OCI-LY3 (cell line): ENCODE measurements at regions not wholly inside any gene's neighbourhood (a gene's known extent, or its start where the extent isn't known, plus 50 kb on each side); places are given as distances from the start of the nearest gene placed in this dataset.

Source experiments
- H2AFZ ChIP-seq: fragments of 200-600, 300-600 bp; shearing (Covaris generic); 2 replicates; pipeline ENCODE4 v1.6.0; 2014; ENCODE audit warnings: antibody characterized with exemption, low read depth, low read length
- H3K27ac ChIP-seq: fragments of 200-600, 300-600 bp; sonication (generic); 2 replicates; pipeline ENCODE4 v1.5.1; 2014; ENCODE audit warnings: mild to moderate bottlenecking, low read length, moderate library complexity, mixed read lengths
- H3K27me3 ChIP-seq: fragments of 200-600, 300-600 bp; sonication (generic); 2 replicates; pipeline ENCODE4 v1.6.1; 2014; ENCODE audit warnings: low read depth, low read length, mixed read lengths
- H3K36me3 ChIP-seq: fragments of 200-600, 300-600 bp; sonication (generic); replicated peaks from 2 replicates; pipeline ENCODE3; 2014; ENCODE audit warnings: low read depth, low read length, mixed read lengths
- H3K4me1 ChIP-seq: fragments of 300-600, 200-600 bp; sonication (generic); 2 replicates; pipeline ENCODE4 v1.6.1; 2014; ENCODE audit warnings: low read length, mixed read lengths
- H3K4me2 ChIP-seq: fragments of 200-600, 300-600 bp; sonication (generic); 2 replicates; pipeline ENCODE4 v1.6.1; 2014; ENCODE audit warnings: low read length, mixed read lengths
- H3K4me3 ChIP-seq: fragments of 300-600, 200-600 bp; sonication (generic); 2 replicates; pipeline ENCODE4 v1.5.1; 2014; ENCODE audit warnings: antibody characterized with exemption, mild to moderate bottlenecking, low read length, moderate library complexity
- H3K79me2 ChIP-seq: fragments of 300-600, 200-600 bp; shearing (Covaris generic); 2 replicates; pipeline ENCODE4 v1.6.1; 2014; ENCODE audit warnings: mild to moderate bottlenecking, low read length, mixed read lengths
- H3K9ac ChIP-seq: fragments of 300-600, 200-600 bp; shearing (Covaris generic); 2 replicates; pipeline ENCODE4 v1.6.0; 2014; ENCODE audit warnings: mild to moderate bottlenecking, low read length, moderate library complexity
- H3K9me3 ChIP-seq: fragments of 200-600, 300-600 bp; shearing (Covaris generic); 2 replicates; pipeline ENCODE4 v1.6.1; 2014; ENCODE audit warnings: low read length, mixed read lengths; ENCODE audit not compliant: insufficient read depth
- H4K20me1 ChIP-seq: fragments of 200-600, 300-600 bp; sonication (generic); 2 replicates; pipeline ENCODE4 v1.6.1; 2016; ENCODE audit warnings: low read length, mixed read lengths; ENCODE audit not compliant: insufficient read depth
- EZH2phosphoT487 ChIP-seq: fragments of 200-600 bp; shearing (Covaris generic); IDR thresholded peaks from 2 replicates; pipeline ENCODE4 v1.6.1; 2018; ENCODE audit warnings: antibody characterized with exemption, mixed run types, low read depth
- TF ChIP-seq, protein P1 (sequence below): fragments of 200-600, 300-600 bp; sonication (generic); IDR thresholded peaks from 2 replicates; pipeline ENCODE4 v1.5.1; 2014; ENCODE audit warnings: antibody characterized with exemption, low read length, low read depth

DNA sequence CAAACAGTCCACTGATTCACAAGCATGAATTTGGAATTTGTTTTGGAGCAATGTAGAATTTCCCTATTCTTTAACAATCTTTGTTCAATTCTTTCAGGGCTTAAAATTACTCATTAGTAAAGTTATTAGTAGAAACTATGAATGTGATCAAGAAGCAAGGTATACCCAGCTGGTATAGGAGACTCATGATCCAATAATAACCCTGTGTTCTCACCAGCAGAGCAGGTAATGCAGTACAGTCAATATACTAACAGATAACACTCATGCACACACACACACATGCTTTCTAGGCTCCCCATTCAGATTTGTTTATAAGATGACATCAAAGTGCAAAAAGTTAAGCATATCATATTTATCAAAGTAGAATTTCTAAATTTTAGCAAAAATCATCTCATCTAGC is 445.2 kb downstream of the ELAVL2 start:
- H3K36me3 ChIP-seq = no peaks in the 10 kb centered on the region
- no peak overlapping the region for H3K27ac ChIP-seq
- no peaks in the 10 kb centered on the region for H3K9me3 ChIP-seq
- H3K79me2 ChIP-seq = no peaks in the 10 kb centered on the region
- no peak for TF ChIP-seq EZH2phosphoT487
- TF ChIP-seq, protein P1, sequence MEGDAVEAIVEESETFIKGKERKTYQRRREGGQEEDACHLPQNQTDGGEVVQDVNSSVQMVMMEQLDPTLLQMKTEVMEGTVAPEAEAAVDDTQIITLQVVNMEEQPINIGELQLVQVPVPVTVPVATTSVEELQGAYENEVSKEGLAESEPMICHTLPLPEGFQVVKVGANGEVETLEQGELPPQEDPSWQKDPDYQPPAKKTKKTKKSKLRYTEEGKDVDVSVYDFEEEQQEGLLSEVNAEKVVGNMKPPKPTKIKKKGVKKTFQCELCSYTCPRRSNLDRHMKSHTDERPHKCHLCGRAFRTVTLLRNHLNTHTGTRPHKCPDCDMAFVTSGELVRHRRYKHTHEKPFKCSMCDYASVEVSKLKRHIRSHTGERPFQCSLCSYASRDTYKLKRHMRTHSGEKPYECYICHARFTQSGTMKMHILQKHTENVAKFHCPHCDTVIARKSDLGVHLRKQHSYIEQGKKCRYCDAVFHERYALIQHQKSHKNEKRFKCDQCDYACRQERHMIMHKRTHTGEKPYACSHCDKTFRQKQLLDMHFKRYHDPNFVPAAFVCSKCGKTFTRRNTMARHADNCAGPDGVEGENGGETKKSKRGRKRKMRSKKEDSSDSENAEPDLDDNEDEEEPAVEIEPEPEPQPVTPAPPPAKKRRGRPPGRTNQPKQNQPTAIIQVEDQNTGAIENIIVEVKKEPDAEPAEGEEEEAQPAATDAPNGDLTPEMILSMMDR = no peak
- H2AFZ ChIP-seq = no peak overlapping the region
- no peaks in the 10 kb centered on the region for H4K20me1 ChIP-seq
- H3K4me1 ChIP-seq = peaks cover 7% of the 10 kb centered on the region
- H3K4me3 ChIP-seq = no peak overlapping the region
- H3K27me3 ChIP-seq = no peaks in the 10 kb centered on the region
- H3K4me2 ChIP-seq = no peak overlapping the region
- no peak overlapping the region for H3K9ac ChIP-seq

DNA sequence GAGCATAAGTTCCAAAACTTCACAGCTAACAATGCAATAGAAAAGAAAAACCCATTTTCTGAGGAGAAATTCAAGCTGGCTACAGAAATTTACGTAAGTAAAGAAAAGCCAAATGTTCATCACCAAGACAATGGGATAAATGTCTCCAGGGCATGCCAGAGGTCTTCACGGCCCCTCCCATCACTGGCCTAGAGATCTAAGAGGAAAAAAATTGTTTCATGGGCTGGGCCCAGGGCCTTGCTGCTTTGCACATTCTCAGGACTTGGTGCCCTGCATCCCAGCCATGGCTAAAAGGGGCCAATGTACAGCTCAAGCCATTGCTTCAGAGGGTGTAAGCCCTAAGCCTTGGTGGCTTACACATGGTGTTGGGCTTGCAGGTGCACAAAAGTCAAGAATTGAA is 443.6 kb downstream of the ELAVL2 start:
- no peak overlapping the region for H3K4me2 ChIP-seq
- no peak overlapping the region for H2AFZ ChIP-seq
- no peak overlapping the region for H3K4me3 ChIP-seq
- H3K4me1 ChIP-seq = peaks cover 7% of the 10 kb centered on the region
- H3K27ac ChIP-seq = no peak overlapping the region
- H3K27me3 ChIP-seq = no peaks in the 10 kb centered on the region
- no peaks in the 10 kb centered on the region for H3K9me3 ChIP-seq
- no peaks in the 10 kb centered on the region for H3K36me3 ChIP-seq
- H3K9ac ChIP-seq = no peak overlapping the region
- no peaks in the 10 kb centered on the region for H4K20me1 ChIP-seq
- H3K79me2 ChIP-seq = no peaks in the 10 kb centered on the region
- TF ChIP-seq, protein P1 = no peak
- TF ChIP-seq EZH2phosphoT487 = no peak

DNA sequence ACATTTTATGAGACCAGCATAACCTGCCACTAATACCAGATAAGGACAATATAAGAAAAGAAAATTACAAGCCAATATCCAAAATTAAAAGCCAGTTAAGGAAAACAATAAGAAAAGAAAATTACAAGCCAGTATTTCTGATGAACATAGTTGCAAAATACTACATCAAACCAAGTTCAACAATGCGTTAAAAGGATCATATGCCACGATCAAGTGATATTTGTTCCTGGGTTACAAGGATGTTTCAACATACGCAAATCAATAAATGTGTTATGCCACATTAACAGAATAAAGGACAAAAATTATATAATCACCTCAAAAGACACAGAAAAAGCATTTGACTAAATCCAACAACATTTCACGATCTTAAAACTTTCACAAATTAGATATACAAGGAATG is 431.9 kb downstream of the ELAVL2 start:
- H4K20me1 ChIP-seq = no peaks in the 10 kb centered on the region
- no peak overlapping the region for H3K27ac ChIP-seq
- no peaks in the 10 kb centered on the region for H3K79me2 ChIP-seq
- no peaks in the 10 kb centered on the region for H3K36me3 ChIP-seq
- H2AFZ ChIP-seq = no peak overlapping the region
- no peak overlapping the region for H3K4me2 ChIP-seq
- no peak overlapping the region for H3K9ac ChIP-seq
- H3K27me3 ChIP-seq = no peaks in the 10 kb centered on the region
- H3K9me3 ChIP-seq = no peaks in the 10 kb centered on the region
- TF ChIP-seq, protein P1 = no peak
- TF ChIP-seq EZH2phosphoT487 = no peak
- H3K4me3 ChIP-seq = no peak overlapping the region
- no peaks in the 10 kb centered on the region for H3K4me1 ChIP-seq

DNA sequence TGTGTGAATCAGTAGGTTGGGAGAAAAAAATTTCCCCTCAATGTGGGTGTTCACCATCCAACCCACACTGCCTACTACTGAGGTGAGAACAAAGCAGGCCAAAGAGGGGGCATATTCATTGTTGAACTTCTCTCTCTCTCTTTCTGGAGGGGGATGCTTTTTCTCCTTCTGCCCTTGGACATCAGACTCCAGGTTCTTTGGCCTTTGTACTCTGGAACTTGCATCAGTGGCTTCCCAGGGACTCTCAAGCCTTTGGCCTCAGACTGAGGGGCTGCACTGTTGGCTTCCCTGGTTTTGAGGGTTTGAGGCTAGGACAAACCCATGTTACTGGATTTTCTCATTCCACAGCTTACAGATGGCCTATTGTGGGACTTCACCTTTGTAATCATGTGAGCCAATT is 417.2 kb downstream of the ELAVL2 start:
- Histone ChIP-seq H3K4me2 (no peak overlapping the region), H3K9ac (no peak overlapping the region), H3K27ac (no peak overlapping the region), H3K9me3 (no peaks in the 10 kb centered on the region), H4K20me1 (no peaks in the 10 kb centered on the region), H3K4me3 (no peak overlapping the region), H3K4me1 (no peaks in the 10 kb centered on the region), H3K27me3 (no peaks in the 10 kb centered on the region), H3K79me2 (no peaks in the 10 kb centered on the region), H2AFZ (no peak overlapping the region), H3K36me3 (no peaks in the 10 kb centered on the region)
- no peak for TF ChIP-seq EZH2phosphoT487
- TF ChIP-seq, protein P1 = no peak
